Adrenal gland (tissue), 5 donors: ENCODE measurements at regions not wholly inside any gene's neighbourhood (a gene's known extent, or its start where the extent isn't known, plus 50 kb on each side); places are given as distances from the start of the nearest gene placed in this dataset.

Source experiments
- POLR2A ChIP-seq, 2 donors: fragments of 450-650 bp; IDR thresholded peaks; one replicate each; pipeline ENCODE4 v1.6.1; 2017; ENCODE audit warnings: antibody characterized with exemption in 2 of 2, mild to moderate bottlenecking in 2 of 2, moderate library complexity in 1 of 2
- TF ChIP-seq, protein P1 (sequence below), 6 experiments: fragments of 450-650 bp in 4 of 6; fragments of 200-600 bp in 2 of 6; sonication (generic) in 1 of 6; IDR thresholded peaks; 1 replicate in 5 of 6; 2 replicates in 1 of 6; pipeline versions ENCODE4 v1.5.1 to v1.8.0; 2016 to 2021; ENCODE audit warnings: antibody characterized with exemption in 6 of 6, mild to moderate bottlenecking in 2 of 6, moderate library complexity in 1 of 6
- donor health status: DM: no; HTN: no; CAD: no.

DNA sequence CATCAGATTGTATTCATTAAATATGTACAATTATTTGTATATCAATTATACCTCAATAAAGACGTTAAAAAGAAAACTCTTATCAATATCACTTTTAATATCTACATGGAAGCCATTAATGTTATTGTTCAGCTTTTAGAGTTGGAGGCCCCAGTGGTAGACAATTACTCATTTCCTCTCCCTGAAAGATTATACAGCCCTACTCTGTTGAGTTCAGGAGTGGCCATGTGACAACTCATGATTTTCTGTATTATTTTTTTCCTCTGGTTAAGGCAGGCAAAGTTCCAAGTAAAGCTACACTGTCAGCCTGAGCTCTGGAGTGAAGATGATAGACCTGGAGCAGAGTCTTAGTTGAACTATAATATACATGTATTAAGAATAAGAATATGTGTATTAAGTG is 247.9 kb upstream of the B3GALT2 start:
- TF ChIP-seq, protein P1, sequence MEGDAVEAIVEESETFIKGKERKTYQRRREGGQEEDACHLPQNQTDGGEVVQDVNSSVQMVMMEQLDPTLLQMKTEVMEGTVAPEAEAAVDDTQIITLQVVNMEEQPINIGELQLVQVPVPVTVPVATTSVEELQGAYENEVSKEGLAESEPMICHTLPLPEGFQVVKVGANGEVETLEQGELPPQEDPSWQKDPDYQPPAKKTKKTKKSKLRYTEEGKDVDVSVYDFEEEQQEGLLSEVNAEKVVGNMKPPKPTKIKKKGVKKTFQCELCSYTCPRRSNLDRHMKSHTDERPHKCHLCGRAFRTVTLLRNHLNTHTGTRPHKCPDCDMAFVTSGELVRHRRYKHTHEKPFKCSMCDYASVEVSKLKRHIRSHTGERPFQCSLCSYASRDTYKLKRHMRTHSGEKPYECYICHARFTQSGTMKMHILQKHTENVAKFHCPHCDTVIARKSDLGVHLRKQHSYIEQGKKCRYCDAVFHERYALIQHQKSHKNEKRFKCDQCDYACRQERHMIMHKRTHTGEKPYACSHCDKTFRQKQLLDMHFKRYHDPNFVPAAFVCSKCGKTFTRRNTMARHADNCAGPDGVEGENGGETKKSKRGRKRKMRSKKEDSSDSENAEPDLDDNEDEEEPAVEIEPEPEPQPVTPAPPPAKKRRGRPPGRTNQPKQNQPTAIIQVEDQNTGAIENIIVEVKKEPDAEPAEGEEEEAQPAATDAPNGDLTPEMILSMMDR (IDR thresholded peaks at IDR 0.05): no peak
- no peak for TF ChIP-seq POLR2A (IDR thresholded peaks at IDR 0.05)
